ENCODE measurements at regions not wholly inside any gene's neighbourhood (a gene's known extent, or its start where the extent isn't known, plus 50 kb on each side); places are given as distances from the start of the nearest gene placed in this dataset.

DNA sequence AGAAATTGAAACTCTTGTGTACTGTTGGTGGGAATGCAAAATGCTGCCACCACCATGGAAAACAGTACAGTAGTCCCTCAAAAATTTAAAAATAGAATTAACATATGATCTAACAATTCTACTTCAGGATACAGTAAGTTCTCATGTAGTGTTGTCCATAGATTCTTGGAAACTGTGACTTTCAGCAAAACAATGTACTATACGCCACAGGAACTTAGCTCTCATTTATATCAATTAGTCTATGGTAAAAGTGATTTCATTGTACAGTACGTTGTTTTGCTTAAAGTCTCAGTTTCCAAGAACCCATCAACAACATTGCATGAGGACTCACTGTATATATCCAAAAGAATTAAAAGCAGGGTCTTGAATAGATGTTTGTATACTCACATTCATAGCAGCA is 233.5 kb upstream of the GAS1 start (continued):
- TF ChIP-seq, protein P1, sequence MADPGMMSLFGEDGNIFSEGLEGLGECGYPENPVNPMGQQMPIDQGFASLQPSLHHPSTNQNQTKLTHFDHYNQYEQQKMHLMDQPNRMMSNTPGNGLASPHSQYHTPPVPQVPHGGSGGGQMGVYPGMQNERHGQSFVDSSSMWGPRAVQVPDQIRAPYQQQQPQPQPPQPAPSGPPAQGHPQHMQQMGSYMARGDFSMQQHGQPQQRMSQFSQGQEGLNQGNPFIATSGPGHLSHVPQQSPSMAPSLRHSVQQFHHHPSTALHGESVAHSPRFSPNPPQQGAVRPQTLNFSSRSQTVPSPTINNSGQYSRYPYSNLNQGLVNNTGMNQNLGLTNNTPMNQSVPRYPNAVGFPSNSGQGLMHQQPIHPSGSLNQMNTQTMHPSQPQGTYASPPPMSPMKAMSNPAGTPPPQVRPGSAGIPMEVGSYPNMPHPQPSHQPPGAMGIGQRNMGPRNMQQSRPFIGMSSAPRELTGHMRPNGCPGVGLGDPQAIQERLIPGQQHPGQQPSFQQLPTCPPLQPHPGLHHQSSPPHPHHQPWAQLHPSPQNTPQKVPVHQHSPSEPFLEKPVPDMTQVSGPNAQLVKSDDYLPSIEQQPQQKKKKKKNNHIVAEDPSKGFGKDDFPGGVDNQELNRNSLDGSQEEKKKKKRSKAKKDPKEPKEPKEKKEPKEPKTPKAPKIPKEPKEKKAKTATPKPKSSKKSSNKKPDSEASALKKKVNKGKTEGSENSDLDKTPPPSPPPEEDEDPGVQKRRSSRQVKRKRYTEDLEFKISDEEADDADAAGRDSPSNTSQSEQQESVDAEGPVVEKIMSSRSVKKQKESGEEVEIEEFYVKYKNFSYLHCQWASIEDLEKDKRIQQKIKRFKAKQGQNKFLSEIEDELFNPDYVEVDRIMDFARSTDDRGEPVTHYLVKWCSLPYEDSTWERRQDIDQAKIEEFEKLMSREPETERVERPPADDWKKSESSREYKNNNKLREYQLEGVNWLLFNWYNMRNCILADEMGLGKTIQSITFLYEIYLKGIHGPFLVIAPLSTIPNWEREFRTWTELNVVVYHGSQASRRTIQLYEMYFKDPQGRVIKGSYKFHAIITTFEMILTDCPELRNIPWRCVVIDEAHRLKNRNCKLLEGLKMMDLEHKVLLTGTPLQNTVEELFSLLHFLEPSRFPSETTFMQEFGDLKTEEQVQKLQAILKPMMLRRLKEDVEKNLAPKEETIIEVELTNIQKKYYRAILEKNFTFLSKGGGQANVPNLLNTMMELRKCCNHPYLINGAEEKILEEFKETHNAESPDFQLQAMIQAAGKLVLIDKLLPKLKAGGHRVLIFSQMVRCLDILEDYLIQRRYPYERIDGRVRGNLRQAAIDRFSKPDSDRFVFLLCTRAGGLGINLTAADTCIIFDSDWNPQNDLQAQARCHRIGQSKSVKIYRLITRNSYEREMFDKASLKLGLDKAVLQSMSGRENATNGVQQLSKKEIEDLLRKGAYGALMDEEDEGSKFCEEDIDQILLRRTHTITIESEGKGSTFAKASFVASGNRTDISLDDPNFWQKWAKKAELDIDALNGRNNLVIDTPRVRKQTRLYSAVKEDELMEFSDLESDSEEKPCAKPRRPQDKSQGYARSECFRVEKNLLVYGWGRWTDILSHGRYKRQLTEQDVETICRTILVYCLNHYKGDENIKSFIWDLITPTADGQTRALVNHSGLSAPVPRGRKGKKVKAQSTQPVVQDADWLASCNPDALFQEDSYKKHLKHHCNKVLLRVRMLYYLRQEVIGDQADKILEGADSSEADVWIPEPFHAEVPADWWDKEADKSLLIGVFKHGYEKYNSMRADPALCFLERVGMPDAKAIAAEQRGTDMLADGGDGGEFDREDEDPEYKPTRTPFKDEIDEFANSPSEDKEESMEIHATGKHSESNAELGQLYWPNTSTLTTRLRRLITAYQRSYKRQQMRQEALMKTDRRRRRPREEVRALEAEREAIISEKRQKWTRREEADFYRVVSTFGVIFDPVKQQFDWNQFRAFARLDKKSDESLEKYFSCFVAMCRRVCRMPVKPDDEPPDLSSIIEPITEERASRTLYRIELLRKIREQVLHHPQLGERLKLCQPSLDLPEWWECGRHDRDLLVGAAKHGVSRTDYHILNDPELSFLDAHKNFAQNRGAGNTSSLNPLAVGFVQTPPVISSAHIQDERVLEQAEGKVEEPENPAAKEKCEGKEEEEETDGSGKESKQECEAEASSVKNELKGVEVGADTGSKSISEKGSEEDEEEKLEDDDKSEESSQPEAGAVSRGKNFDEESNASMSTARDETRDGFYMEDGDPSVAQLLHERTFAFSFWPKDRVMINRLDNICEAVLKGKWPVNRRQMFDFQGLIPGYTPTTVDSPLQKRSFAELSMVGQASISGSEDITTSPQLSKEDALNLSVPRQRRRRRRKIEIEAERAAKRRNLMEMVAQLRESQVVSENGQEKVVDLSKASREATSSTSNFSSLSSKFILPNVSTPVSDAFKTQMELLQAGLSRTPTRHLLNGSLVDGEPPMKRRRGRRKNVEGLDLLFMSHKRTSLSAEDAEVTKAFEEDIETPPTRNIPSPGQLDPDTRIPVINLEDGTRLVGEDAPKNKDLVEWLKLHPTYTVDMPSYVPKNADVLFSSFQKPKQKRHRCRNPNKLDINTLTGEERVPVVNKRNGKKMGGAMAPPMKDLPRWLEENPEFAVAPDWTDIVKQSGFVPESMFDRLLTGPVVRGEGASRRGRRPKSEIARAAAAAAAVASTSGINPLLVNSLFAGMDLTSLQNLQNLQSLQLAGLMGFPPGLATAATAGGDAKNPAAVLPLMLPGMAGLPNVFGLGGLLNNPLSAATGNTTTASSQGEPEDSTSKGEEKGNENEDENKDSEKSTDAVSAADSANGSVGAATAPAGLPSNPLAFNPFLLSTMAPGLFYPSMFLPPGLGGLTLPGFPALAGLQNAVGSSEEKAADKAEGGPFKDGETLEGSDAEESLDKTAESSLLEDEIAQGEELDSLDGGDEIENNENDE (IDR thresholded peaks at IDR 0.05; ENCODE audit: insufficient replicate concordance, low read length): no peak
- TF ChIP-seq KDM5A (IDR thresholded peaks at IDR 0.05; ENCODE audit: low read length) (no peak), RXRA (IDR thresholded peaks at IDR 0.05; ENCODE audit: insufficient read depth, low read depth, low read length) (no peak), CEBPB (IDR thresholded peaks at IDR 0.05; ENCODE audit: low read depth, low read length) (no peak), FOSL1 (IDR thresholded peaks at IDR 0.05; ENCODE audit: insufficient read depth, low read depth, low read length) (no peak), POLR2A (IDR thresholded peaks at IDR 0.05; ENCODE audit: control extremely low read depth in 1 of 2, low read depth in 2 of 2, low read length in 2 of 2) (no peak), GABPA (IDR thresholded peaks at IDR 0.05; ENCODE audit: borderline replicate concordance, insufficient read depth, low read length) (no peak), SIX5 (IDR thresholded peaks at IDR 0.05; ENCODE audit: low read depth, low read length) (no peak)
- TF ChIP-seq, protein P2, sequence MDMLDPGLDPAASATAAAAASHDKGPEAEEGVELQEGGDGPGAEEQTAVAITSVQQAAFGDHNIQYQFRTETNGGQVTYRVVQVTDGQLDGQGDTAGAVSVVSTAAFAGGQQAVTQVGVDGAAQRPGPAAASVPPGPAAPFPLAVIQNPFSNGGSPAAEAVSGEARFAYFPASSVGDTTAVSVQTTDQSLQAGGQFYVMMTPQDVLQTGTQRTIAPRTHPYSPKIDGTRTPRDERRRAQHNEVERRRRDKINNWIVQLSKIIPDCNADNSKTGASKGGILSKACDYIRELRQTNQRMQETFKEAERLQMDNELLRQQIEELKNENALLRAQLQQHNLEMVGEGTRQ (IDR thresholded peaks at IDR 0.05; ENCODE audit: low read length): no peak
- TF ChIP-seq, protein P3, sequence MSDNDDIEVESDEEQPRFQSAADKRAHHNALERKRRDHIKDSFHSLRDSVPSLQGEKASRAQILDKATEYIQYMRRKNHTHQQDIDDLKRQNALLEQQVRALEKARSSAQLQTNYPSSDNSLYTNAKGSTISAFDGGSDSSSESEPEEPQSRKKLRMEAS (IDR thresholded peaks at IDR 0.05): no peak
- TF ChIP-seq, protein P4, sequence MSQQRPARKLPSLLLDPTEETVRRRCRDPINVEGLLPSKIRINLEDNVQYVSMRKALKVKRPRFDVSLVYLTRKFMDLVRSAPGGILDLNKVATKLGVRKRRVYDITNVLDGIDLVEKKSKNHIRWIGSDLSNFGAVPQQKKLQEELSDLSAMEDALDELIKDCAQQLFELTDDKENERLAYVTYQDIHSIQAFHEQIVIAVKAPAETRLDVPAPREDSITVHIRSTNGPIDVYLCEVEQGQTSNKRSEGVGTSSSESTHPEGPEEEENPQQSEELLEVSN (IDR thresholded peaks at IDR 0.05): no peak
